ENCODE measurements at regions not wholly inside any gene's neighbourhood (a gene's known extent, or its start where the extent isn't known, plus 50 kb on each side); places are given as distances from the start of the nearest gene placed in this dataset.

GRCh38 chr13:47066226-47066625 lies 169.4 kb upstream of the HTR2A start:
- Histone ChIP-seq H3K27me3 (ENCODE audit: control insufficient read depth in 3 of 3, insufficient read depth in 3 of 3, low read depth in 1 of 3, low read length in 3 of 3) (no peaks in the 10 kb centered on the region), H2BK120ac (ENCODE audit: low read depth, low read length) (no peak overlapping the region), H3K4me2 (ENCODE audit: insufficient read depth, low read length, poor library complexity, severe bottlenecking) (no peak overlapping the region), H3K4ac (ENCODE audit: low read length) (no peak overlapping the region), H3K23ac (ENCODE audit: low read depth, low read length, poor library complexity) (no peak overlapping the region), H3K4me1 (ENCODE audit: control insufficient read depth in 2 of 2, insufficient read depth in 1 of 2, low read depth in 1 of 2, low read length in 2 of 2) (peaks cover 0 to 3% of the 10 kb centered on the region in 2 donors), H2BK15ac (ENCODE audit: low read length) (no peak overlapping the region), H2AK5ac (ENCODE audit: low read depth, low read length) (no peak overlapping the region), H2BK5ac (ENCODE audit: low read length) (no peak overlapping the region), H3K79me1 (ENCODE audit: low read depth, low read length) (no peaks in the 10 kb centered on the region), H4K8ac (ENCODE audit: low read depth, low read length) (no peak overlapping the region), H3K27ac (replicated peaks; ENCODE audit: low read length) (no peak overlapping the region), H3K9ac (ENCODE audit: low read depth, low read length, poor library complexity) (no peak overlapping the region), H3K36me3 (replicated peaks in 1 of 2; ENCODE audit: control insufficient read depth in 2 of 2, insufficient read depth in 2 of 2, low read length in 2 of 2) (no peaks in the 10 kb centered on the region), H2BK12ac (ENCODE audit: low read length) (no peak overlapping the region), H2AFZ (ENCODE audit: low read length) (no peak overlapping the region), H3K14ac (ENCODE audit: low read length) (no peak overlapping the region), H3K4me3 (ENCODE audit: low read length in 2 of 2) (no peak overlapping the region), H3K18ac (ENCODE audit: low read length) (no peak overlapping the region), H4K91ac (ENCODE audit: low read depth, low read length, poor library complexity) (no peak overlapping the region), H3K9me3 (replicated peaks in 1 of 2; ENCODE audit: control insufficient read depth in 2 of 2, insufficient read depth in 1 of 2, low read depth in 1 of 2, low read length in 2 of 2) (peaks cover 0 to 2% of the 10 kb centered on the region in 2 donors)
- DNase-seq (ENCODE audit: low spot score) = no peak

- H3K4me1 ChIP-seq (ENCODE audit: control insufficient read depth in 2 of 2, insufficient read depth in 1 of 2, low read depth in 1 of 2, low read length in 2 of 2) = peaks cover 0 to 3% of the 10 kb centered on the region in 2 donors
- no CpG with 5 or more reads among the region's 2 CpGs for WGBS, 2 donors (ENCODE audit: extremely low coverage in 2 of 2, insufficient read length in 2 of 2, insufficient replicate concordance in 1 of 2)
Measured at GRCh38 chr13:47064381-47064780, 167.5 kb upstream of the HTR2A start.

GRCh38 chr13:47049276-47049989 lies 152.6 kb upstream of the HTR2A start:
- no peak overlapping the region for H4K91ac ChIP-seq (ENCODE audit: low read depth, low read length, poor library complexity)
- H3K27me3 ChIP-seq (ENCODE audit: control insufficient read depth in 3 of 3, insufficient read depth in 3 of 3, low read depth in 1 of 3, low read length in 3 of 3) = no peaks in the 10 kb centered on the region
- H3K4me3 ChIP-seq (ENCODE audit: low read length in 2 of 2) = no peak overlapping the region
- H3K9ac ChIP-seq (ENCODE audit: low read depth, low read length, poor library complexity) = no peak overlapping the region
- H2BK12ac ChIP-seq (ENCODE audit: low read length) = no peak overlapping the region
- H3K9me3 ChIP-seq (replicated peaks in 1 of 2; ENCODE audit: control insufficient read depth in 2 of 2, insufficient read depth in 1 of 2, low read depth in 1 of 2, low read length in 2 of 2) = no peaks in the 10 kb centered on the region
- no peak overlapping the region for H3K23ac ChIP-seq (ENCODE audit: low read depth, low read length, poor library complexity)
- no peak for DNase-seq (ENCODE audit: low spot score)
- H2AK5ac ChIP-seq (ENCODE audit: low read depth, low read length) = no peak overlapping the region
- H3K4me2 ChIP-seq (ENCODE audit: insufficient read depth, low read length, poor library complexity, severe bottlenecking) = no peak overlapping the region
- H2BK120ac ChIP-seq (ENCODE audit: low read depth, low read length) = no peak overlapping the region
- H3K4ac ChIP-seq (ENCODE audit: low read length) = no peak overlapping the region
- H3K27ac ChIP-seq (replicated peaks; ENCODE audit: low read length) = no peak overlapping the region
- H2AFZ ChIP-seq (ENCODE audit: low read length) = no peak overlapping the region
- no peaks in the 10 kb centered on the region for H3K79me1 ChIP-seq (ENCODE audit: low read depth, low read length)
- no CpG with 5 or more reads among the region's 4 CpGs for WGBS, 2 donors (ENCODE audit: extremely low coverage in 2 of 2, insufficient read length in 2 of 2, insufficient replicate concordance in 1 of 2)
- H3K14ac ChIP-seq (ENCODE audit: low read length) = no peak overlapping the region
- no peak overlapping the region for H3K18ac ChIP-seq (ENCODE audit: low read length)
- no peaks in the 10 kb centered on the region for H3K36me3 ChIP-seq (replicated peaks in 1 of 2; ENCODE audit: control insufficient read depth in 2 of 2, insufficient read depth in 2 of 2, low read length in 2 of 2)
- H3K4me1 ChIP-seq (ENCODE audit: control insufficient read depth in 2 of 2, insufficient read depth in 1 of 2, low read depth in 1 of 2, low read length in 2 of 2) = peaks cover 0 to 5% of the 10 kb centered on the region in 2 donors
- H4K8ac ChIP-seq (ENCODE audit: low read depth, low read length) = no peak overlapping the region
- no peak overlapping the region for H2BK5ac ChIP-seq (ENCODE audit: low read length)
- no peak overlapping the region for H2BK15ac ChIP-seq (ENCODE audit: low read length)

More at GRCh38 chr13:47064381-47064780, 167.5 kb upstream of the HTR2A start:
- H2AFZ ChIP-seq (ENCODE audit: low read length) = no peak overlapping the region
- no peak overlapping the region for H3K4ac ChIP-seq (ENCODE audit: low read length)
- H3K27me3 ChIP-seq (ENCODE audit: control insufficient read depth in 3 of 3, insufficient read depth in 3 of 3, low read depth in 1 of 3, low read length in 3 of 3) = no peaks in the 10 kb centered on the region
- H3K9me3 ChIP-seq (replicated peaks in 1 of 2; ENCODE audit: control insufficient read depth in 2 of 2, insufficient read depth in 1 of 2, low read depth in 1 of 2, low read length in 2 of 2) = peaks cover 0 to 2% of the 10 kb centered on the region in 2 donors
- no peak overlapping the region for H3K27ac ChIP-seq (replicated peaks; ENCODE audit: low read length)
- H2BK5ac ChIP-seq (ENCODE audit: low read length) = no peak overlapping the region
- no peak for DNase-seq (ENCODE audit: low spot score)
- no peak overlapping the region for H3K14ac ChIP-seq (ENCODE audit: low read length)
- no peak overlapping the region for H3K9ac ChIP-seq (ENCODE audit: low read depth, low read length, poor library complexity)
- no peak overlapping the region for H3K4me3 ChIP-seq (ENCODE audit: low read length in 2 of 2)
- H2BK12ac ChIP-seq (ENCODE audit: low read length) = no peak overlapping the region
- no peak overlapping the region for H4K8ac ChIP-seq (ENCODE audit: low read depth, low read length)
- no peaks in the 10 kb centered on the region for H3K79me1 ChIP-seq (ENCODE audit: low read depth, low read length)
- no peak overlapping the region for H3K4me2 ChIP-seq (ENCODE audit: insufficient read depth, low read length, poor library complexity, severe bottlenecking)
- H3K36me3 ChIP-seq (replicated peaks in 1 of 2; ENCODE audit: control insufficient read depth in 2 of 2, insufficient read depth in 2 of 2, low read length in 2 of 2) = no peaks in the 10 kb centered on the region
- no peak overlapping the region for H2AK5ac ChIP-seq (ENCODE audit: low read depth, low read length)
- no peak overlapping the region for H3K23ac ChIP-seq (ENCODE audit: low read depth, low read length, poor library complexity)
- no peak overlapping the region for H4K91ac ChIP-seq (ENCODE audit: low read depth, low read length, poor library complexity)
- no peak overlapping the region for H3K18ac ChIP-seq (ENCODE audit: low read length)
- H2BK15ac ChIP-seq (ENCODE audit: low read length) = no peak overlapping the region
- no peak overlapping the region for H2BK120ac ChIP-seq (ENCODE audit: low read depth, low read length)

GRCh38 chr13:47046706-47047105 lies 149.9 kb upstream of the HTR2A start:
- Histone ChIP-seq H3K36me3 (replicated peaks in 1 of 2; ENCODE audit: control insufficient read depth in 2 of 2, insufficient read depth in 2 of 2, low read length in 2 of 2) (no peaks in the 10 kb centered on the region), H3K27me3 (ENCODE audit: control insufficient read depth in 3 of 3, insufficient read depth in 3 of 3, low read depth in 1 of 3, low read length in 3 of 3) (no peaks in the 10 kb centered on the region), H4K91ac (ENCODE audit: low read depth, low read length, poor library complexity) (no peak overlapping the region), H2BK5ac (ENCODE audit: low read length) (no peak overlapping the region), H2BK12ac (ENCODE audit: low read length) (no peak overlapping the region), H2AFZ (ENCODE audit: low read length) (no peak overlapping the region), H3K18ac (ENCODE audit: low read length) (no peak overlapping the region), H3K4me1 (ENCODE audit: control insufficient read depth in 2 of 2, insufficient read depth in 1 of 2, low read depth in 1 of 2, low read length in 2 of 2) (peaks cover 0 to 5% of the 10 kb centered on the region in 2 donors), H3K14ac (ENCODE audit: low read length) (no peak overlapping the region), H3K4me2 (ENCODE audit: insufficient read depth, low read length, poor library complexity, severe bottlenecking) (no peak overlapping the region), H3K27ac (replicated peaks; ENCODE audit: low read length) (no peak overlapping the region), H3K4ac (ENCODE audit: low read length) (no peak overlapping the region), H2AK5ac (ENCODE audit: low read depth, low read length) (no peak overlapping the region), H2BK120ac (ENCODE audit: low read depth, low read length) (no peak overlapping the region), H3K79me1 (ENCODE audit: low read depth, low read length) (no peaks in the 10 kb centered on the region), H3K9ac (ENCODE audit: low read depth, low read length, poor library complexity) (no peak overlapping the region), H3K4me3 (ENCODE audit: low read length in 2 of 2) (no peak overlapping the region), H4K8ac (ENCODE audit: low read depth, low read length) (no peak overlapping the region), H3K23ac (ENCODE audit: low read depth, low read length, poor library complexity) (no peak overlapping the region), H2BK15ac (ENCODE audit: low read length) (no peak overlapping the region), H3K9me3 (replicated peaks in 1 of 2; ENCODE audit: control insufficient read depth in 2 of 2, insufficient read depth in 1 of 2, low read depth in 1 of 2, low read length in 2 of 2) (no peaks in the 10 kb centered on the region)
- no peak for DNase-seq (ENCODE audit: low spot score)
- no CpG with 5 or more reads among the region's 2 CpGs for WGBS, 2 donors (ENCODE audit: extremely low coverage in 2 of 2, insufficient read length in 2 of 2, insufficient replicate concordance in 1 of 2)
